Pancreas (tissue), 10 donors: ENCODE measurements at regions not wholly inside any gene's neighbourhood (a gene's known extent, or its start where the extent isn't known, plus 50 kb on each side); places are given as distances from the start of the nearest gene placed in this dataset.

Experiments
- ATAC-seq, 4 donors: fragments of 200-7000 bp; cut with Tn5 transposase; one replicate each; pipeline versions ENCODE4 v1.8.0 to v1.9.1; 2020; ENCODE audit warnings: mild to moderate bottlenecking in 4 of 4, moderate library complexity in 4 of 4
- DNase-seq, 6 donors: peaks; one replicate each; pipeline ENCODE4 v3.0.0-alpha.2; 2020
- FAIRE-seq: peaks from 2 replicates; lab custom pipeline; 2012; peaks lifted over from hg19 to GRCh38; lab: Jason Lieb, UNC
- H3K27ac ChIP-seq, 4 donors: fragments of 200-600 bp; sonication (generic); 1 replicate in 3 of 4; 2 replicates in 1 of 4; pipeline versions ENCODE4 v1.5.0 to v1.8.0; 2020
- H3K27me3 ChIP-seq, 4 donors: fragments of 200-600 bp; one replicate each; pipeline ENCODE4 v1.8.0; 2021
- H3K36me3 ChIP-seq, 3 donors: fragments of 200-600 bp; sonication (generic) in 1 of 3; one replicate each; pipeline versions ENCODE4 v1.5.0 to v1.8.0; 2020 to 2021
- H3K4me1 ChIP-seq, 3 donors: fragments of 200-600 bp; one replicate each; pipeline ENCODE4 v1.8.0; 2021
- H3K4me3 ChIP-seq, 4 donors: fragments of 200-600 bp; sonication (generic) in 2 of 4; one replicate each; pipeline versions ENCODE4 v1.5.0 to v1.8.0; 2020 to 2021
- H3K9me3 ChIP-seq, 4 donors: fragments of 200-600 bp; one replicate each; pipeline ENCODE4 v1.8.0; 2021
- CTCF ChIP-seq, 4 donors: fragments of 200-600 bp; sonication (generic) in 3 of 4; IDR thresholded peaks; one replicate each; pipeline versions ENCODE4 v1.5.0 to v1.8.0; 2021; ENCODE audit warnings: antibody characterized with exemption in 4 of 4
- WGBS, 2 donors: extraction: QIAGEN DNeasy Blood & Tissue Kit; methylation state at CpG; one replicate each; pipeline ENCODE4 v1.1.7; 2013; 5-methylcytosine and 5-hydroxymethylcytosine counted together
- intact Hi-C, 3 donors: fragments of 100-400 bp; cut with DNase I; formaldehyde crosslinking; loops; one replicate each; pipeline versions ENCODE4 v1.11.1 to v1.14.2; 2022
- donor health status: healthy with polysubstance abuse.
- donor health status: DM: no; HTN: no; CAD: no; lungs with moderate emphysema.
- donor health status: DM: no; HTN: no; CAD: no.
- donor health status: control.
- donor health status: control.
- donor health status: Bipolar disorder and iron deficiency.
- donor health status: DM: yes; HTN: yes; CAD: no.
- donor health status: DM: no; HTN: no; CAD: no.
- donor health status: DM: no; HTN: no; CAD: no.
- donor health status: DM: yes; HTN: yes; CAD: no.

GRCh38 chr11:112504056-112504455 lies 243.4 kb upstream of the PLET1 start:
- H3K4me1 ChIP-seq = no peaks in the 10 kb centered on the region
- 77 to 83% methylated on average over 1 of the region's 1 CpG for WGBS, 2 donors
- ATAC-seq (no peak), DNase-seq (no peak), FAIRE-seq (no peak)
- no peak overlapping the region for H3K27ac ChIP-seq
- TF ChIP-seq CTCF (IDR thresholded peaks at IDR 0.05) = no peak
- intact Hi-C loops = no loop called here
- no peaks in the 10 kb centered on the region for H3K9me3 ChIP-seq
- H3K4me3 ChIP-seq = no peak overlapping the region
- H3K36me3 ChIP-seq = no peaks in the 10 kb centered on the region
- peaks cover 0 to 6% (median 0%) of the 10 kb centered on the region in 4 donors for H3K27me3 ChIP-seq

- ATAC-seq (no peak), DNase-seq (no peak), FAIRE-seq (no peak)
- 64 to 68% methylated on average over 1 of the region's 1 CpG for WGBS, 2 donors
- Histone ChIP-seq H3K9me3 (no peaks in the 10 kb centered on the region), H3K27ac (no peak overlapping the region), H3K27me3 (no peaks in the 10 kb centered on the region), H3K4me3 (no peak overlapping the region), H3K36me3 (no peaks in the 10 kb centered on the region), H3K4me1 (no peaks in the 10 kb centered on the region)
- intact Hi-C loops = no loop called here
- TF ChIP-seq CTCF (IDR thresholded peaks at IDR 0.05) = no peak
These were observed 246.2 kb upstream of the PLET1 start for GRCh38 chr11:112506852-112507251.

- H3K27me3 ChIP-seq = no peaks in the 10 kb centered on the region
- no peak overlapping the region for H3K27ac ChIP-seq
- intact Hi-C loops = no loop called here
- FAIRE-seq (no peak), DNase-seq (no peak), ATAC-seq (no peak)
- no peaks in the 10 kb centered on the region for H3K9me3 ChIP-seq
- 44 to 47% methylated on average over 2 of the region's 2 CpGs for WGBS, 2 donors
- H3K36me3 ChIP-seq = no peaks in the 10 kb centered on the region
- H3K4me1 ChIP-seq = no peaks in the 10 kb centered on the region
- no peak for TF ChIP-seq CTCF (IDR thresholded peaks at IDR 0.05)
- no peak overlapping the region for H3K4me3 ChIP-seq
These were observed 246.6 kb upstream of the PLET1 start for GRCh38 chr11:112507281-112507680.

GRCh38 chr11:112508750-112509149 lies 248.1 kb upstream of the PLET1 start:
- no peak for DNase-seq
- no peaks in the 10 kb centered on the region for H3K36me3 ChIP-seq
- FAIRE-seq = no peak
- no peak overlapping the region for H3K27ac ChIP-seq
- WGBS, 2 donors = 64 to 70% methylated on average over 2 of the region's 2 CpGs
- H3K9me3 ChIP-seq = no peaks in the 10 kb centered on the region
- H3K4me1 ChIP-seq = no peaks in the 10 kb centered on the region
- no peaks in the 10 kb centered on the region for H3K27me3 ChIP-seq
- ATAC-seq = no peak
- no peak for TF ChIP-seq CTCF (IDR thresholded peaks at IDR 0.05)
- intact Hi-C loops = no loop called here
- no peak overlapping the region for H3K4me3 ChIP-seq

GRCh38 chr11:112509300-112509699 lies 248.6 kb upstream of the PLET1 start:
- Histone ChIP-seq H3K4me1 (no peaks in the 10 kb centered on the region), H3K4me3 (no peak overlapping the region), H3K27me3 (no peaks in the 10 kb centered on the region), H3K9me3 (no peaks in the 10 kb centered on the region), H3K36me3 (no peaks in the 10 kb centered on the region), H3K27ac (no peak overlapping the region)
- 63 to 74% methylated on average over 2 of the region's 2 CpGs for WGBS, 2 donors
- no peak for TF ChIP-seq CTCF (IDR thresholded peaks at IDR 0.05)
- no peak for DNase-seq
- intact Hi-C loops = no loop called here
- no peak for FAIRE-seq
- no peak for ATAC-seq
